ENCODE measurements at regions not wholly inside any gene's neighbourhood (a gene's known extent, or its start where the extent isn't known, plus 50 kb on each side); places are given as distances from the start of the nearest gene placed in this dataset.

- TF ChIP-seq CREB5 (CRISPR knock-in tag; IDR thresholded peaks at IDR 0.05; ENCODE audit: low read depth) (no peak), CSDC2 (CRISPR knock-in tag; IDR thresholded peaks at IDR 0.05) (no peak), GLIS3 (CRISPR knock-in tag; IDR thresholded peaks at IDR 0.05) (no peak), CSRNP3 (CRISPR knock-in tag; IDR thresholded peaks at IDR 0.05) (no peak), ZFP30 (CRISPR knock-in tag; IDR thresholded peaks at IDR 0.05) (no peak), RARB (CRISPR knock-in tag; IDR thresholded peaks at IDR 0.05) (no peak), ESRRG (CRISPR knock-in tag; IDR thresholded peaks at IDR 0.05) (no peak)
Measured at GRCh38 chr5:99076723-99077640, 148.2 kb upstream of the CHD1 start.

All from SK-N-SH treated with all-trans-retinoic acid at 6 μM for 48 hours (cell line).